Hematopoietic multipotent progenitor cell treated with erythropoietin and hydrocortisone succinate and interleukin-3 and kit ligand, for 8 days (in vitro differentiated cells): ENCODE measurements at regions not wholly inside any gene's neighbourhood (a gene's known extent, or its start where the extent isn't known, plus 50 kb on each side); places are given as distances from the start of the nearest gene placed in this dataset.

Experiments used
- DNase-seq: peaks from one replicate; pipeline ENCODE4 v3.0.0-alpha.2; 2015

GRCh38 chr6:109295109-109295773 is 87.0 kb downstream of the CD164 start:
- DNase-seq, result peak; percentile 73

GRCh38 chr6:109292983-109293586 is 89.2 kb downstream of the CD164 start:
- no peak for DNase-seq

- DNase-seq, result peak; percentile 86
Measured at GRCh38 chr6:109292420-109292819, 89.8 kb downstream of the CD164 start.

GRCh38 chr6:109291902-109292301 is 90.4 kb downstream of the CD164 start:
- DNase-seq, result no peak

GRCh38 chr6:109290143-109290931 is 91.9 kb downstream of the CD164 start:
- no peak for DNase-seq

- no peak for DNase-seq
Measured at GRCh38 chr6:109285366-109285765, 96.9 kb downstream of the CD164 start.

GRCh38 chr6:109284675-109285074 is 97.6 kb downstream of the CD164 start:
- peak; percentile 58 for DNase-seq

- DNase-seq, result no peak
Measured at GRCh38 chr6:109282756-109283155, 99.5 kb downstream of the CD164 start.

- DNase-seq, result no peak
Measured at GRCh38 chr6:109279628-109280027, 102.6 kb downstream of the CD164 start.

- DNase-seq, result no peak
Measured at GRCh38 chr6:109271622-109272021, 110.6 kb downstream of the CD164 start.

- DNase-seq, result no peak
Measured at GRCh38 chr6:109269953-109270517, 112.2 kb downstream of the CD164 start.

GRCh38 chr6:109269057-109269456 is 113.2 kb downstream of the CD164 start:
- DNase-seq, result no peak

- no peak for DNase-seq
Measured at GRCh38 chr6:109265530-109265929, 116.7 kb downstream of the CD164 start.

- DNase-seq, result no peak
Measured at GRCh38 chr6:109263873-109264700, 118.2 kb downstream of the CD164 start.

- DNase-seq, result no peak
Measured at GRCh38 chr6:109262261-109262660, 120.0 kb downstream of the CD164 start.

GRCh38 chr6:109261811-109262210 is 120.5 kb downstream of the CD164 start:
- DNase-seq, result no peak

- DNase-seq, result no peak
Measured at GRCh38 chr6:109260701-109261100, 121.6 kb downstream of the CD164 start.

GRCh38 chr6:109260126-109260525 is 122.1 kb downstream of the CD164 start:
- DNase-seq, result no peak

- DNase-seq, result no peak
Measured at GRCh38 chr6:109258129-109258528, 124.1 kb downstream of the CD164 start.

GRCh38 chr6:109257494-109257893 is 124.8 kb downstream of the CD164 start:
- DNase-seq, result no peak

- DNase-seq, result no peak
Measured at GRCh38 chr6:109255946-109256640, 126.2 kb downstream of the CD164 start.

GRCh38 chr6:109255087-109255486 is 127.2 kb downstream of the CD164 start:
- DNase-seq, result no peak
